Activated naive CD8-positive, alpha-beta T cell treated with anti-CD3 and anti-CD28 coated beads, Interleukin-2, amount 50 U/mL, for 24 hours (primary cell): ENCODE measurements at regions not wholly inside any gene's neighbourhood (a gene's known extent, or its start where the extent isn't known, plus 50 kb on each side); places are given as distances from the start of the nearest gene placed in this dataset.

ENCODE experiments used
- ATAC-seq: fragments of 150-1000 bp; cut with Tn5 transposase; one replicate; pipeline ENCODE4 v1.10.0; 2021
- DNase-seq: peaks from one replicate; pipeline ENCODE4 v3.0.0; 2021
- H3K27ac Mint-ChIP-seq: one replicate; pipeline ENCODE4 v1.8.0; 2021; ENCODE audit warnings: mild to moderate bottlenecking, mixed read lengths
- H3K27me3 Mint-ChIP-seq: one replicate; pipeline ENCODE4 v1.8.0; 2021; ENCODE audit warnings: mixed read lengths
- H3K36me3 Mint-ChIP-seq: one replicate; pipeline ENCODE4 v1.8.0; 2021; ENCODE audit warnings: low read depth, mixed read lengths
- H3K4me1 Mint-ChIP-seq: one replicate; pipeline ENCODE4 v1.8.0; 2021; ENCODE audit warnings: mixed read lengths
- H3K4me3 Mint-ChIP-seq: one replicate; pipeline ENCODE4 v1.8.0; 2021; ENCODE audit warnings: mild to moderate bottlenecking, moderate library complexity, mixed read lengths
- H3K9me3 Mint-ChIP-seq: one replicate; pipeline ENCODE4 v1.8.0; 2021; ENCODE audit warnings: mixed read lengths

DNA sequence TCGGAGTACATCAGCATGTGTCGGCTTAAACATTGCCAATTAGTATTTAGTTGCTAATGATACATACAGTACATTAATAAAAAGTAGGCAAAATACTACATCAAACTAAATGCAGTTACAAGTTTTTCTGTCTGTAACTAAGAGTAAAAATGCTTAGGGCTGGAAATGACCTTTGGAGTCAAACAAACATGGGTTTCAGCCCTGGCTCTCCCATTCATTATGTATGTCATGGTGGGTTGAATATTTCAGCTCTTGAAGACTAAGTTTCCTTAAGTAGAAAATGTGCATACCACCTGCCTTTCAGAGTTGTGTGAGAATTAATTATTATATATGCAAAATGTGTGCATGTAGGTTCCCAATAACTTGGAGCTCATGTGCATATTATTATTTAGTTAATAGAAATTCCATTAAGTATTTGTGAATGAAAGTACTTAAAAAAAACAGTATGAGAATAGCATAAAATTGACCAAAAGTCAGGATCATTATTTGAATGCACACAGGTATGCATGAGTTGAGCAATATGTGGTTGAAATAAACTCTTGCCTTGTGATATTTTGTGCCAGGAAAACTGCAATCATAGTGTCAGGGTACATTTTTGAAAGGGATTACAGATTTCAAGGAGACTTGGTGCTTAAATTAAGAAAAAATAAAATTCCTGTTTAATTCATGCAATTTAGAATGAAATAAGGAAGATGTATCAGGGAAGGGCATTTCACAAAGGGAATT is 2048.7 kb downstream of the PCDH7 start:
- Mint-ChIP-seq H3K9me3 (no peaks in the 10 kb centered on the region), H3K27ac (no peak overlapping the region), H3K27me3 (no peaks in the 10 kb centered on the region), H3K36me3 (no peaks in the 10 kb centered on the region), H3K4me3 (no peak overlapping the region), H3K4me1 (no peaks in the 10 kb centered on the region)
- no peak for DNase-seq
- no peak for ATAC-seq

DNA sequence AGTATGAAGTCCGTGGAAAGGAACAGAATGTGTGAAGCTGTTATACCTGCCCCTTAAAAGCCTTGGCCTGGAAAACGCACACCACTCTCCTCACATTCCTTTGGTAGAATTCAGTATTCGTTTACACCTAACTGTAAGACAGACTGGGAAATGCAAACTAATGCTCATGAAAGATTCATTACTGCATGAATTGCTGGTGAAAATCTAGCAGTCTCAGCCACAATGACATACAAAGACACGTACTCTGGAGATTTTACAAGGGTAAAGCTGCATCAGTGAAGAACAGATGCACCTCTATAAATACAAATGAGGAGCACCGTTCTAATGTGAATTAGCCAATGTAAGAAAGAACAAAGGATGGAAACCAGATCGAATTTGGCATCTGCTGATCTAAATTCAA is 2051.3 kb downstream of the PCDH7 start:
- Mint-ChIP-seq H3K4me1 (no peaks in the 10 kb centered on the region), H3K4me3 (no peak overlapping the region), H3K9me3 (no peaks in the 10 kb centered on the region), H3K36me3 (no peaks in the 10 kb centered on the region), H3K27ac (no peak overlapping the region), H3K27me3 (no peaks in the 10 kb centered on the region)
- DNase-seq, result no peak
- ATAC-seq, result no peak

DNA sequence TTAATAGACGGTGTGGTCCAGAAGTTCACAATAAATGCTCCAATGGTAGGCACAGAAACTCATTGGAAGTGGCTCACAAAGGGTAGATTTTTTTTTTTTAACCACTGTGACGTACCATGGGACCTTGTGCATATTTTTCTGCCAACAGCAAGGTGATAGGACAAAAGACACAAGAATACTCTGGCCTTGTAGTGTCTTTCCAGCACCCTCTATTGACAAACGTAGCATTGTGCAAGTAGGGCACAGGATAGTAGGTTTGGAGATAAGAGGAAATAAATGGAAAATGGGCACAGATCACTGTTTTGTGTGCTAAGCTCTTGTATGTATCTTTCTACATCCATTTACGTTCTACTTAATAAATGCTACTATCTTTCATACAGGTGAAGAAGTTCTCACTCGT is 2054.9 kb downstream of the PCDH7 start:
- H3K27ac Mint-ChIP-seq, result no peak overlapping the region
- no peak overlapping the region for H3K4me3 Mint-ChIP-seq
- peaks cover 5% of the 10 kb centered on the region for H3K9me3 Mint-ChIP-seq
- H3K36me3 Mint-ChIP-seq, result no peaks in the 10 kb centered on the region
- no peaks in the 10 kb centered on the region for H3K27me3 Mint-ChIP-seq
- no peak for DNase-seq
- H3K4me1 Mint-ChIP-seq, result no peaks in the 10 kb centered on the region
- ATAC-seq, result no peak

DNA sequence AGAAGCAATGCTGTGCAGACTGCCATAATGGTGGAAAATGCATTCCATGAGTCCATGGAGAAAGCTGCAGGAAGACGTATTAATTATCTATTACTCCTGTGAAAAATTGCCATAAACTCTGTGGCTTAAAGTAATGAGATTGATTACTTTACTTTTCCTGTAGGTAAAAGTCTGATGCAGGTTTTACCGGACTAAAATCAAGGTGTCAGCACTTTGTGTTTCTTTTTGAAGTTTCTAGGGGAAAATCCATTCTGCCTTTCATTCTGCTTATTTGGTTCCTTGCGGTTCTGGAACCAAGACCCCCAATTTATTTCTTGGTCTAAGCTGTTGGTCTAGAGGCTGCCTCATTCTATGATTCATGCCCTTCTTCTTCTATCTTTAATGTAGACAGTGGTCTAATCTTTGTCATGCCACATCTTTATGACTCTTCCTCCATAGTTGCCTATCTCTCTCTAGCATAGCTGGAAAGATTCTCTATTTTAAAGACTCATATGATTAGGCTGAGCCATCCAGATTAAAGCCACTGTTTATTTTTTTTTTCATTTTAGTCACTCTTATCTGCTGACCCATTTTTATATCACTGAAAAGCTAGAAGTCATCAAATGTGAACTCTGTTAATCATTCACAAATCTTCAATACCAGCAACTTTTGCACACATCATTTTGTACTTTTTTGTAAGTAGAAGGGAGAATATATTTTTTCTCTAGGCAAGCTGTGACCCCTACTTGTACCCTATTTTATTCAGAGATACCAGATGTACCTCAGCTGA is 2056.4 kb downstream of the PCDH7 start:
- ATAC-seq, result no peak
- no peak overlapping the region for H3K4me3 Mint-ChIP-seq
- H3K27ac Mint-ChIP-seq, result no peak overlapping the region
- DNase-seq, result no peak
- H3K27me3 Mint-ChIP-seq, result no peaks in the 10 kb centered on the region
- no peaks in the 10 kb centered on the region for H3K4me1 Mint-ChIP-seq
- H3K36me3 Mint-ChIP-seq, result no peaks in the 10 kb centered on the region
- peaks cover 5% of the 10 kb centered on the region for H3K9me3 Mint-ChIP-seq

DNA sequence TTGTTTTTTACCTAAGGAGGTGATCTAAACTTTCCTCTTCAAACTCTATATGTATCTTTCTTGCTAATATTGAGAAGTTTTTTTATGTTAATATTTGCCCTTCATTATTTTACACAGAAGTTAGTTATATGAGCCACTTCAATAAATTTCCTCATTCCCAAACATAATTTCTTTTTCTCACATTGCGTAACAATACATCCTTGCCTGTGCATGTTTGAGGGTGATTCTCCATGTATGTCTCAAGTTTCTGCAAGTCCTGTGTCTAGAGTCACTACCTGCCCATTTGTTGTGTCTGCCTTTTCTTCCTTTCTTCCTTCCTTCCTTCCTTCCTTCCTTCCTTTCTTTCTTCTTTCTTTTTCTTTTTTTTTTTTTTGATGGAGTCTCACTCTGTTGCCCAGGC is 2057.9 kb downstream of the PCDH7 start:
- peaks cover 5% of the 10 kb centered on the region for H3K9me3 Mint-ChIP-seq
- H3K4me3 Mint-ChIP-seq, result no peak overlapping the region
- no peak for DNase-seq
- ATAC-seq, result no peak
- H3K4me1 Mint-ChIP-seq, result no peaks in the 10 kb centered on the region
- no peak overlapping the region for H3K27ac Mint-ChIP-seq
- no peaks in the 10 kb centered on the region for H3K27me3 Mint-ChIP-seq
- H3K36me3 Mint-ChIP-seq, result no peaks in the 10 kb centered on the region

DNA sequence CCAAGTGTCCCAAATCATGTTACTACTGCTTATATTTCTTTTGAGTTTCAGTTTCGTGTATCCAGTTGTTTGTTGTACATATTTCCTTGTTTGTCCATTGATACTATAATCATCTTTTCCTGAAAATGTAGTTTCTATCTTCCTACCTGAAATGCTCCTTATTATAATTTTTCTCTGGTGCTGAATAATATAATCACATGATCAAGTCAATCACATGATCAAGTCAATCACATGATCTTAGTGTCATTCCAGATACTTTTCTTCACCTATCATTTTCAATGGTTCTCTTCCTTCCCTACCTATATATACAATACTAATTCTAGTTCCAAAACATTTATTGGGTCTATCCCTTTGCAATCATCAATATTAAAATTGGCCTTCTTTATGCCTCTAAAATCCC is 2058.8 kb downstream of the PCDH7 start:
- Mint-ChIP-seq H3K27ac (no peak overlapping the region), H3K4me1 (no peaks in the 10 kb centered on the region), H3K9me3 (peaks cover 5% of the 10 kb centered on the region), H3K27me3 (no peaks in the 10 kb centered on the region), H3K4me3 (no peak overlapping the region), H3K36me3 (no peaks in the 10 kb centered on the region)
- no peak for DNase-seq
- ATAC-seq, result no peak

DNA sequence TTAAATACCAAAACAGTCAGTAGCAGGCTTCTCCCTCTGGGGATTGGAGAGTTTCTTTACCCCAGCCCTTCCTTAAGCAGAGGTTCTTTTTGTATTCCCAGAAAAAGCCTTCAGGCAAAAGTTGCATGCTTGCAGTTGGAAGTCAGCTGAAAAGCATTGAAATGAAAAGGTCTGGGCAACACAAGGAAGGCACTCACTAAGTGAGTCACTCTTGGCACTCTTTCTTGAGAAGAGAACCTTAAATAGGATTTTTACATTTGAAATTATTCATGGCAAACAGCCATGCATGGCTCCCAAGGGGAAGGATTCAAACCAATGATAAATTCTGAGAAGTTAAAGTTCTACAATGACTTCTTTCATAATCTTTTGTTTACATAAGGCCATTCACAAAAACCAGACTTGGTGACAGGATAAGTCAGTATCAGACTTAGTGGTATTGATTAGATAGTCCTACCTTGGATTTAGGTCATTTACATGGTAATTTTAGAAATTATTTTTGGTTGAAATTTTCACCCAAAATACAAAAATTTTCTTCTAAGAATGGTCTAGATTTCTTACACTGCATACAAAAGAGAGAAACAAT is 2068.9 kb downstream of the PCDH7 start:
- H3K4me3 Mint-ChIP-seq, result no peak overlapping the region
- no peak for DNase-seq
- no peaks in the 10 kb centered on the region for H3K9me3 Mint-ChIP-seq
- H3K27ac Mint-ChIP-seq, result no peak overlapping the region
- ATAC-seq, result no peak
- no peaks in the 10 kb centered on the region for H3K4me1 Mint-ChIP-seq
- no peaks in the 10 kb centered on the region for H3K27me3 Mint-ChIP-seq
- no peaks in the 10 kb centered on the region for H3K36me3 Mint-ChIP-seq

DNA sequence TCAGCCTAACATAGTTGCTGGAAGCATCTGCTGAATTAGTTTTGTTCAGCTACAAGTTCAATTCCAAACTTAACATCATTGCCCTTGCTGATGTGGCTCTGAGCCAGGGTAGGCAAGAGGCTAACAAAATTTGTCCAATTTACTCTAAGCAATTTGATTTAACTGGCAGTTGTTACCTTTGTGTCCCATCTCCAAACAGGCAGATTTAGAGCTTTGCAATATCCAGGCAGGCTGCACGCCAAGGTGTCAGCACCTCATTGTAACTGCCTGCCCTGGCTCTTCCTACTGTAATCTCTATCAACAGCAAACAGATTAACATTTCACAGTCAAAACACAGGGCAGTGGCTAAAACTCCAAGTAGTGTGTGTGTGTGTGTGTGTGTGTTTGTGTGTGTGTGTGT is 2070.6 kb downstream of the PCDH7 start:
- no peaks in the 10 kb centered on the region for H3K4me1 Mint-ChIP-seq
- no peak for ATAC-seq
- H3K27me3 Mint-ChIP-seq, result no peaks in the 10 kb centered on the region
- no peak overlapping the region for H3K4me3 Mint-ChIP-seq
- H3K9me3 Mint-ChIP-seq, result no peaks in the 10 kb centered on the region
- no peak for DNase-seq
- no peak overlapping the region for H3K27ac Mint-ChIP-seq
- H3K36me3 Mint-ChIP-seq, result no peaks in the 10 kb centered on the region

DNA sequence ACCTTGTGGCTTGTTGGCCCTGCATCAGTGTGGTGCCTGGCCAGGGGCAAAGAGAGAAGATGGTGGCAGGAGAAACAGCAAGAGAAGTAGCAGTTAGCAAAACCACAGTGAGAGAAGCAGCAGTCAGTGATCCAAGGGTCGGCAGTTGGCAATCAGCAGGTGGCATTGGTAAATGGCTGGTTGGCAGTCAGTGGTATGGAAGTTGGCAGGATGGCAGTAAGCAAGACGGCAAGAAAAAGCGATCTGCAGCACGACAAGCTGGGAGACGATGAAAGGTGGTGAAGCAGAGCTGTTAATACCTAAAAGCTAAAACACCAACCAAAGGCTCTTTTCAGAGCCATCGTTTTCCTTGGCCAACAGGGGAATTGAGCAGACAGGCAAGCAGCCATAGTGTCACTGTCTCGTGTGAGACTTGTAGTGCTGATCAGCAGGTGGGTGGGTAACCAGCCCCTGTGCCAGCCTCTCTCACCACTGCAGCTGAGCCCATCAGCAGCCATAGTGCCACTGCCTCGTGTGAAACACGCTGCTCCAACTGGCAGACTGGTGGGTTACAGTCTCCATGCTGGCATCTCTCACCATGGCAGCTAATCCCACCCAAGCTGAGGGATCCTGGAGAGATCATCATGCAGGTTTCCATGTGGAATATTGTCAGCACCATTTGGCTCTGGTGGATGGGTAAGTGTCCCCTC is 2078.4 kb downstream of the PCDH7 start:
- no peak overlapping the region for H3K27ac Mint-ChIP-seq
- no peak for DNase-seq
- H3K9me3 Mint-ChIP-seq, result peaks cover 9% of the 10 kb centered on the region
- H3K36me3 Mint-ChIP-seq, result no peaks in the 10 kb centered on the region
- no peaks in the 10 kb centered on the region for H3K27me3 Mint-ChIP-seq
- no peak for ATAC-seq
- H3K4me1 Mint-ChIP-seq, result no peaks in the 10 kb centered on the region
- H3K4me3 Mint-ChIP-seq, result no peak overlapping the region

DNA sequence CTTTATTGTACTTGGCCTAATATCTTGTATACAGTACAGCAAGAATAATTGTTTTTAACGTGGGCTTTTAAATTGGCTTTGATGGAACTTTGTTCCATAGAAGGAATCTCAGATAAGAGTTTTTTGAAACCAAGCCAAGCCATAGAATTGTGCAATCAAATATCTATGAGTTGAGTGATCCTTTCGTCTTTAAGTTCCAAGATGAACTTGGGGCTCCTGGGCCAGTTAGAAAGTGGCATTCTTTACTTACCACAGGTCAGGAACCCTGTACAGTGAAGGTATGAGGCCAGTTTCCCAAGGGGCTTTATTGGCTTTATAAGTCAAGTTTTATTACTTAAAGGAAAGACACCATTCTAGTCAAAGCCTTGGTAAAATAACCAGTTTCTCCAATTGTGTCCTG is 2104.2 kb downstream of the PCDH7 start:
- no peak overlapping the region for H3K27ac Mint-ChIP-seq
- H3K9me3 Mint-ChIP-seq, result peaks cover 24% of the 10 kb centered on the region
- no peak for ATAC-seq
- H3K4me3 Mint-ChIP-seq, result no peak overlapping the region
- H3K4me1 Mint-ChIP-seq, result no peaks in the 10 kb centered on the region
- no peaks in the 10 kb centered on the region for H3K27me3 Mint-ChIP-seq
- no peaks in the 10 kb centered on the region for H3K36me3 Mint-ChIP-seq
- no peak for DNase-seq

DNA sequence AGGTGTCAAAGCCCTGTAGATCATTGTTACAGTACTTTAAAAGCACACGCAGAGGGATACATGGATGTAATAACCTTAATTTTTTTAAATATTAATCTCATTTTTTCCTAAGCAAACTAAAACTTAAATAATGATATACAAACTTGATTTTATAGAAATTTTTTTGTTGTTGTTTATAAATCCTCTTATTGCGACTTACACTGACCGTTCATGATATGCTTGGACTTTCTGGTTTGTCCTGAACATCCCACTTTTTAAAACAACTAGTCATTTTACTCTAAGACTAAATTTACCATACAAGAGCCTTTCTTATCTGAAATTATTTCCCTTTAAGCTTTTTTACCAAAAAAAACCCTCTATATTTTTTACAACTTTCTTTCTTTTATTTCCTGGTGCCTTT is 2106.0 kb downstream of the PCDH7 start:
- H3K9me3 Mint-ChIP-seq, result peaks cover 17% of the 10 kb centered on the region
- no peaks in the 10 kb centered on the region for H3K27me3 Mint-ChIP-seq
- H3K4me3 Mint-ChIP-seq, result no peak overlapping the region
- no peak overlapping the region for H3K27ac Mint-ChIP-seq
- no peak for ATAC-seq
- no peaks in the 10 kb centered on the region for H3K4me1 Mint-ChIP-seq
- no peaks in the 10 kb centered on the region for H3K36me3 Mint-ChIP-seq
- no peak for DNase-seq

DNA sequence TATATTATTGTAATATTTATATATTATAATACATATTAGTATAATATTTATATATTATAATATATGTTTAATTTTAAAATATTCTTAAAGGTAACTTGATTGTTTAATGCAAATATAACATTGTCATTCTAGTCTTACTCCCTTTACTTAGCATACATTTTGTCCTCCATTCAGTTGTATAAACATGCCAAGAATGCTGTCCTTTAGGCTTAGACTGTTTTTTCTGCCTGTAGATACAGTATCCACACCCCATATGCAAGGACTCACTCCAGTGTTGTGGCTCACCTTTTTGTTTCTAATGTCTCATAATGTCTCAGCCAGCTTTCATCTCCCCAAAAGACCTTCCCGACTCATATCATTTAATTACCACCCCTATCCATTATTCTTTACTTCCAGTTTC is 2110.0 kb downstream of the PCDH7 start:
- H3K4me3 Mint-ChIP-seq, result no peak overlapping the region
- H3K4me1 Mint-ChIP-seq, result no peaks in the 10 kb centered on the region
- ATAC-seq (no peak), DNase-seq (no peak)
- peaks cover 9% of the 10 kb centered on the region for H3K9me3 Mint-ChIP-seq
- H3K27me3 Mint-ChIP-seq, result no peaks in the 10 kb centered on the region
- H3K36me3 Mint-ChIP-seq, result no peaks in the 10 kb centered on the region
- no peak overlapping the region for H3K27ac Mint-ChIP-seq

DNA sequence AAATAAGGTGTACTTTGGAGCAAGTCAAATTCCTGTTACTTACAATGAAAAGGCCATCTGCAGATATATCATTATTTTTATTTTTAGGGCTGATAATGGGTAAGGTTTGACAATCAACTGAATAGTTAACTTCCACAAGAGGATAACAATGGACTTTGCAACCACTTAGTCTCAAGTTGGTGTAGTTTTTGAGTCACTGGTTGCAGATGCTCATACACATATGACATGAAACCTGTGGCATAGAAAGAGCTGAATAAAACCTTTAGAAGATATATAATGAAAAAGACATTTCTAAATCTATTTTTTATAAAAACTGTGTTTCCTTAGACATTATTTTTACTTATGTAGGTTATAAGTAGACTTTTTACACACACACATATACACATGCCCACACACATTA is 2110.9 kb downstream of the PCDH7 start:
- ATAC-seq, result no peak
- H3K27me3 Mint-ChIP-seq, result no peaks in the 10 kb centered on the region
- DNase-seq, result no peak
- peaks cover 9% of the 10 kb centered on the region for H3K9me3 Mint-ChIP-seq
- no peak overlapping the region for H3K4me3 Mint-ChIP-seq
- no peaks in the 10 kb centered on the region for H3K36me3 Mint-ChIP-seq
- no peaks in the 10 kb centered on the region for H3K4me1 Mint-ChIP-seq
- H3K27ac Mint-ChIP-seq, result no peak overlapping the region

DNA sequence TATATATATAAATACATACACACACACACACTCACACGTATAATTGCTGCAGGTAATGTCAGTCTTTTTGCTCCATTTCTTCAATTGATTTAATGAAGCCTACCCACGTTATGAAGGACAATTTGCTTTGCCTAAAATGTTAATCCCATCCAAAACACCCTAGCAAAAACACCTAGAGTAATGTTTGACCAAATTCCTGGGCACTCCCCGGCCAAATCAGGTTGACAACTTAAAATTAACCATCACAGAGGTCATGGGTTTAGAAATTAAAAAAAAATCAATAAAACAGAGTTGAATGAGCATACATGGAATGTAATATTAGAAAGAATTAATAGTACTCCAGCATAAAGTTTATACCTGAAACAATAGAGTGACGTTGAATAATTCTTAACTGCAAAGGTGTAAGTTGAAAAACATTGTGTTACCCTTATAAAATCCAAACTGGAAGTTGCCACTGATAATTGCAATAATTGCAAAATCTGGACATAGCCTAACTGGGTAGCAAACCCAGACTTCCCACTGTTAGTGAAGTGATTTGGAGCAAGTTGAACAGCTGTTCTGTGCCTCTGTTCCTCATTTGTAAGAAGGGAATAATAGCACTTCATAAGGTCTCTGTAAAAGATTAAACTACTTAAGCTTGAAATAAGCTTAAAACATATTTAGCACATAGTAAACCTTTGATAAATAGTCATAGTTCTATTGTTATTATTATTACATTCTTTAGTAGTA is 2120.5 kb downstream of the PCDH7 start:
- no peak for DNase-seq
- no peak overlapping the region for H3K4me3 Mint-ChIP-seq
- H3K4me1 Mint-ChIP-seq, result no peaks in the 10 kb centered on the region
- no peak overlapping the region for H3K27ac Mint-ChIP-seq
- H3K36me3 Mint-ChIP-seq, result no peaks in the 10 kb centered on the region
- ATAC-seq, result no peak
- H3K27me3 Mint-ChIP-seq, result no peaks in the 10 kb centered on the region
- no peaks in the 10 kb centered on the region for H3K9me3 Mint-ChIP-seq
